HG03066 (cell line): ENCODE measurements at regions not wholly inside any gene's neighbourhood (a gene's known extent, or its start where the extent isn't known, plus 50 kb on each side); places are given as distances from the start of the nearest gene placed in this dataset.

Experiments
- ATAC-seq: cut with Tn5 transposase; IDR thresholded peaks from one replicate; pipeline ENCODE4 v1.9.1; 2021; ENCODE audit warnings: low read depth; ENCODE audit not compliant: unreplicated experiment

GRCh38 chr10:25113191-25114035, 61.4 kb upstream of the GPR158 start:
- no peak for ATAC-seq

GRCh38 chr10:25114036-25114411, 60.8 kb upstream of the GPR158 start:
- ATAC-seq = no peak

GRCh38 chr10:25117757-25118156, 57.0 kb upstream of the GPR158 start:
- ATAC-seq = no peak

GRCh38 chr10:25120188-25120587, 54.6 kb upstream of the GPR158 start:
- no peak for ATAC-seq
